ENCODE measurements at regions not wholly inside any gene's neighbourhood (a gene's known extent, or its start where the extent isn't known, plus 50 kb on each side); places are given as distances from the start of the nearest gene placed in this dataset.

GRCh38 chr4:189098932-189099696 lies 841.6 kb upstream of the FRG1 start:
- H3K4me3 Mint-ChIP-seq, result no peak overlapping the region
- no peak for DNase-seq
- peaks cover 4% of the 10 kb centered on the region for H3K9me3 Mint-ChIP-seq
- H3K27me3 Mint-ChIP-seq, result no peaks in the 10 kb centered on the region
- H3K36me3 Mint-ChIP-seq (ENCODE audit: low read depth), result no peaks in the 10 kb centered on the region
- no peaks in the 10 kb centered on the region for H3K4me1 Mint-ChIP-seq
- no peak overlapping the region for H3K27ac Mint-ChIP-seq
- intact Hi-C loops (cut with micrococcal nuclease), result no loop called here

GRCh38 chr4:189113389-189113888 lies 827.2 kb upstream of the FRG1 start:
- DNase-seq, result no peak
- no peak overlapping the region for H3K27ac Mint-ChIP-seq
- H3K27me3 Mint-ChIP-seq, result no peaks in the 10 kb centered on the region
- H3K9me3 Mint-ChIP-seq, result no peaks in the 10 kb centered on the region
- H3K36me3 Mint-ChIP-seq (ENCODE audit: low read depth), result no peaks in the 10 kb centered on the region
- H3K4me3 Mint-ChIP-seq, result no peak overlapping the region
- intact Hi-C loops (cut with micrococcal nuclease), result no loop called here
- no peaks in the 10 kb centered on the region for H3K4me1 Mint-ChIP-seq

- Mint-ChIP-seq H3K27me3 (no peaks in the 10 kb centered on the region), H3K27ac (no peak overlapping the region), H3K4me1 (no peaks in the 10 kb centered on the region), H3K36me3 (ENCODE audit: low read depth) (no peaks in the 10 kb centered on the region), H3K4me3 (no peak overlapping the region), H3K9me3 (peaks cover 9% of the 10 kb centered on the region)
- no peak for DNase-seq
- intact Hi-C loops (cut with micrococcal nuclease), result no loop called here
Observed at GRCh38 chr4:189117426-189117825, 823.2 kb upstream of the FRG1 start.

- intact Hi-C loops (cut with micrococcal nuclease), result no loop called here
- Mint-ChIP-seq H3K4me1 (no peaks in the 10 kb centered on the region), H3K9me3 (peaks cover 9% of the 10 kb centered on the region)
Observed at GRCh38 chr4:189121336-189121735, 819.3 kb upstream of the FRG1 start.

GRCh38 chr4:189124149-189124758 lies 816.4 kb upstream of the FRG1 start:
- intact Hi-C loops (cut with micrococcal nuclease), result no loop called here
- H3K9me3 Mint-ChIP-seq, result peaks cover 9% of the 10 kb centered on the region
- DNase-seq, result no peak
- no peak overlapping the region for H3K27ac Mint-ChIP-seq
- no peaks in the 10 kb centered on the region for H3K4me1 Mint-ChIP-seq
- no peaks in the 10 kb centered on the region for H3K36me3 Mint-ChIP-seq (ENCODE audit: low read depth)
- no peaks in the 10 kb centered on the region for H3K27me3 Mint-ChIP-seq
- no peak overlapping the region for H3K4me3 Mint-ChIP-seq

More at GRCh38 chr4:189121336-189121735, 819.3 kb upstream of the FRG1 start:
- Mint-ChIP-seq H3K4me3 (no peak overlapping the region), H3K27ac (no peak overlapping the region), H3K27me3 (no peaks in the 10 kb centered on the region), H3K36me3 (ENCODE audit: low read depth) (no peaks in the 10 kb centered on the region)
- DNase-seq, result no peak

- intact Hi-C loops (cut with micrococcal nuclease), result no loop called here
Observed at GRCh38 chr4:189124791-189125190, 815.9 kb upstream of the FRG1 start.

GRCh38 chr4:189126040-189126439 lies 814.6 kb upstream of the FRG1 start:
- Mint-ChIP-seq H3K27me3 (no peaks in the 10 kb centered on the region), H3K36me3 (ENCODE audit: low read depth) (no peaks in the 10 kb centered on the region), H3K4me1 (no peaks in the 10 kb centered on the region), H3K27ac (no peak overlapping the region), H3K4me3 (no peak overlapping the region), H3K9me3 (peaks cover 6% of the 10 kb centered on the region)
- DNase-seq, result no peak
- intact Hi-C loops (cut with micrococcal nuclease), result no loop called here

More at GRCh38 chr4:189124791-189125190, 815.9 kb upstream of the FRG1 start:
- Mint-ChIP-seq H3K4me1 (no peaks in the 10 kb centered on the region), H3K27me3 (no peaks in the 10 kb centered on the region), H3K4me3 (no peak overlapping the region), H3K27ac (no peak overlapping the region), H3K36me3 (ENCODE audit: low read depth) (no peaks in the 10 kb centered on the region), H3K9me3 (peaks cover 9% of the 10 kb centered on the region)
- no peak for DNase-seq

- no peak for DNase-seq
- Mint-ChIP-seq H3K4me3 (no peak overlapping the region), H3K4me1 (no peaks in the 10 kb centered on the region), H3K9me3 (peaks cover 4% of the 10 kb centered on the region), H3K27ac (no peak overlapping the region), H3K36me3 (ENCODE audit: low read depth) (no peaks in the 10 kb centered on the region), H3K27me3 (no peaks in the 10 kb centered on the region)
- intact Hi-C loops (cut with micrococcal nuclease), result no loop called here
Observed at GRCh38 chr4:189128341-189128740, 812.3 kb upstream of the FRG1 start.

GRCh38 chr4:189129044-189129694 lies 811.5 kb upstream of the FRG1 start:
- no peaks in the 10 kb centered on the region for H3K4me1 Mint-ChIP-seq
- H3K27me3 Mint-ChIP-seq, result no peaks in the 10 kb centered on the region
- no peak for DNase-seq
- no peak overlapping the region for H3K27ac Mint-ChIP-seq
- H3K4me3 Mint-ChIP-seq, result no peak overlapping the region
- peaks cover 4% of the 10 kb centered on the region for H3K9me3 Mint-ChIP-seq
- H3K36me3 Mint-ChIP-seq (ENCODE audit: low read depth), result no peaks in the 10 kb centered on the region
- intact Hi-C loops (cut with micrococcal nuclease), result no loop called here

GRCh38 chr4:189131118-189131517 lies 809.6 kb upstream of the FRG1 start:
- H3K4me3 Mint-ChIP-seq, result no peak overlapping the region
- H3K36me3 Mint-ChIP-seq (ENCODE audit: low read depth), result no peaks in the 10 kb centered on the region
- no peaks in the 10 kb centered on the region for H3K27me3 Mint-ChIP-seq
- DNase-seq, result no peak
- H3K9me3 Mint-ChIP-seq, result peaks cover 4% of the 10 kb centered on the region
- H3K27ac Mint-ChIP-seq, result no peak overlapping the region
- no peaks in the 10 kb centered on the region for H3K4me1 Mint-ChIP-seq
- intact Hi-C loops (cut with micrococcal nuclease), result no loop called here

GRCh38 chr4:189136462-189136861 lies 804.2 kb upstream of the FRG1 start:
- no peak overlapping the region for H3K4me3 Mint-ChIP-seq
- H3K9me3 Mint-ChIP-seq, result peaks cover 4% of the 10 kb centered on the region
- intact Hi-C loops (cut with micrococcal nuclease), result no loop called here
- no peak overlapping the region for H3K27ac Mint-ChIP-seq
- no peaks in the 10 kb centered on the region for H3K27me3 Mint-ChIP-seq
- H3K4me1 Mint-ChIP-seq, result no peaks in the 10 kb centered on the region
- DNase-seq, result no peak
- H3K36me3 Mint-ChIP-seq (ENCODE audit: low read depth), result no peaks in the 10 kb centered on the region

GRCh38 chr4:189143263-189143952 lies 797.3 kb upstream of the FRG1 start:
- Mint-ChIP-seq H3K27me3 (no peaks in the 10 kb centered on the region), H3K4me3 (no peak overlapping the region), H3K27ac (no peak overlapping the region), H3K36me3 (ENCODE audit: low read depth) (no peaks in the 10 kb centered on the region), H3K4me1 (no peaks in the 10 kb centered on the region), H3K9me3 (peaks cover 8% of the 10 kb centered on the region)
- intact Hi-C loops (cut with micrococcal nuclease), result no loop called here
- no peak for DNase-seq

GRCh38 chr4:189147005-189147929 lies 793.4 kb upstream of the FRG1 start:
- H3K36me3 Mint-ChIP-seq (ENCODE audit: low read depth), result no peaks in the 10 kb centered on the region
- H3K4me1 Mint-ChIP-seq, result no peaks in the 10 kb centered on the region
- no peaks in the 10 kb centered on the region for H3K27me3 Mint-ChIP-seq
- H3K4me3 Mint-ChIP-seq, result no peak overlapping the region
- DNase-seq, result no peak
- H3K9me3 Mint-ChIP-seq, result peaks cover 11% of the 10 kb centered on the region
- intact Hi-C loops (cut with micrococcal nuclease), result no loop called here
- H3K27ac Mint-ChIP-seq, result no peak overlapping the region

All from activated CD4-positive, alpha-beta T cell treated with anti-CD3 and anti-CD28 coated beads, Interleukin-2, amount 10 ng/mL, durations not matched to agents 24 days and 14 days (primary cell).